Testis (tissue), 2 donors: ENCODE measurements at regions not wholly inside any gene's neighbourhood (a gene's known extent, or its start where the extent isn't known, plus 50 kb on each side); places are given as distances from the start of the nearest gene placed in this dataset.

Source experiments
- POLR2A ChIP-seq: fragments of 450-650 bp; IDR thresholded peaks from one replicate; pipeline ENCODE4 v1.6.1; 2017; ENCODE audit warnings: antibody characterized with exemption, mild to moderate bottlenecking, moderate library complexity
- TF ChIP-seq, protein P1 (sequence below), 3 experiments: fragments of 450-650 bp in 2 of 3; fragments of 200-600 bp in 1 of 3; sonication (generic) in 1 of 3; IDR thresholded peaks; one replicate each; pipeline ENCODE4 v1.5.1; 2016 to 2019; ENCODE audit warnings: antibody characterized with exemption in 3 of 3, mild to moderate bottlenecking in 2 of 3, moderate library complexity in 1 of 3

DNA sequence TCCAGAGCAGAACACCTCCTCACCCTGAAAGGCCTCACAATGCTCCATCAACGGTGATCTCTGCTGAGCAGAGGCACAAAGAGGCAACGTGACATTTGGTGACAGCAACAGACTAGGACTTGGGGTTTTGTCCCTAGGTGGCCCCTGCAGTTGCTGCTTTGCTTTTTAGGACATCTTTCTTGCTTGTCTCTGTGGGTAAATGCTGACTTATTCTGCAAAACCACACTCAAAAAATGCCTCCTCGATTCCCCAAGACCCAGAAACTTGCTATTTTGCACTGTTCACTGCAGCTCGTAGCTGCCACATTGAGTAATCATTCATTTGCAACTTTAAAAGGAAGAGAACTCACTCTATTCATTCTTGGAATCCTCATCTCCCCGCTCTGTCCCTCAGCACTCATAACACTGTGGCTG lies 209.9 kb downstream of the LY86 start:
- TF ChIP-seq, protein P1, sequence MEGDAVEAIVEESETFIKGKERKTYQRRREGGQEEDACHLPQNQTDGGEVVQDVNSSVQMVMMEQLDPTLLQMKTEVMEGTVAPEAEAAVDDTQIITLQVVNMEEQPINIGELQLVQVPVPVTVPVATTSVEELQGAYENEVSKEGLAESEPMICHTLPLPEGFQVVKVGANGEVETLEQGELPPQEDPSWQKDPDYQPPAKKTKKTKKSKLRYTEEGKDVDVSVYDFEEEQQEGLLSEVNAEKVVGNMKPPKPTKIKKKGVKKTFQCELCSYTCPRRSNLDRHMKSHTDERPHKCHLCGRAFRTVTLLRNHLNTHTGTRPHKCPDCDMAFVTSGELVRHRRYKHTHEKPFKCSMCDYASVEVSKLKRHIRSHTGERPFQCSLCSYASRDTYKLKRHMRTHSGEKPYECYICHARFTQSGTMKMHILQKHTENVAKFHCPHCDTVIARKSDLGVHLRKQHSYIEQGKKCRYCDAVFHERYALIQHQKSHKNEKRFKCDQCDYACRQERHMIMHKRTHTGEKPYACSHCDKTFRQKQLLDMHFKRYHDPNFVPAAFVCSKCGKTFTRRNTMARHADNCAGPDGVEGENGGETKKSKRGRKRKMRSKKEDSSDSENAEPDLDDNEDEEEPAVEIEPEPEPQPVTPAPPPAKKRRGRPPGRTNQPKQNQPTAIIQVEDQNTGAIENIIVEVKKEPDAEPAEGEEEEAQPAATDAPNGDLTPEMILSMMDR (IDR thresholded peaks at IDR 0.05), result no peak
- TF ChIP-seq POLR2A, result no peak
